Astrocyte (in vitro differentiated cells and primary cell): ENCODE measurements at regions not wholly inside any gene's neighbourhood (a gene's known extent, or its start where the extent isn't known, plus 50 kb on each side); places are given as distances from the start of the nearest gene placed in this dataset.

ENCODE experiments used
- CTCF ChIP-seq: IDR thresholded peaks from 2 replicates; pipeline ENCODE4 v1.5.1; 2011; ENCODE audit warnings: low read depth, mild to moderate bottlenecking, inconsistent platforms, low read length, moderate library complexity; ENCODE audit not compliant: insufficient read depth
- EZH2 ChIP-seq: IDR thresholded peaks from 2 replicates; pipeline ENCODE4 v1.6.1; 2012; ENCODE audit warnings: mild to moderate bottlenecking, low read length, inconsistent platforms; ENCODE audit not compliant: insufficient read depth

- TF ChIP-seq CTCF: no peak
- no peak for TF ChIP-seq EZH2
Observed at GRCh38 chr4:13918991-13919441, 291.5 kb upstream of the BOD1L1 start.
